Esophagus muscularis mucosa (tissue), 3 donors: ENCODE measurements at regions not wholly inside any gene's neighbourhood (a gene's known extent, or its start where the extent isn't known, plus 50 kb on each side); places are given as distances from the start of the nearest gene placed in this dataset.

Source experiments
- EP300 ChIP-seq: sonication (generic); formaldehyde crosslinking; IDR thresholded peaks from one replicate; pipeline ENCODE4 v1.6.1; 2017; ENCODE audit warnings: antibody characterized with exemption
- TF ChIP-seq, protein P1 (sequence below), 3 experiments: fragments of 200-600 bp in 2 of 3; fragments of 450-650 bp in 1 of 3; sonication (generic) in 2 of 3; IDR thresholded peaks; one replicate each; pipeline ENCODE4 v1.5.1; 2017 to 2019; ENCODE audit warnings: antibody characterized with exemption in 3 of 3, mild to moderate bottlenecking in 2 of 3, moderate library complexity in 1 of 3

DNA sequence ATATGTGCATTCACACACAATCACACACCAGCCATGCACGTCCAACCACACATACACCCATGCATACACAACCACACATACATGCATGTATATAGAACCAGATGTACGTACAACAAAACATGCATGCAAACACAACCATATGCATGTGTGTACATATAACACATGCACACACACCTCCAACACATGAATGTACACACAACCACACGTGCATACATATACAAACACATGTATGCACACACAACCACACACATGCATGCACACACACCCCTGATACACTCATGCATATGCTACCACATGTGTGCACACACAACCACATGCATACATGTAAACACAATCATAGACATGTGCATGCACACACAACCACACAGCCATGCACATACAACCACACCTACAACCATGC is 52.0 kb upstream of the SDK2 start:
- TF ChIP-seq, protein P1, sequence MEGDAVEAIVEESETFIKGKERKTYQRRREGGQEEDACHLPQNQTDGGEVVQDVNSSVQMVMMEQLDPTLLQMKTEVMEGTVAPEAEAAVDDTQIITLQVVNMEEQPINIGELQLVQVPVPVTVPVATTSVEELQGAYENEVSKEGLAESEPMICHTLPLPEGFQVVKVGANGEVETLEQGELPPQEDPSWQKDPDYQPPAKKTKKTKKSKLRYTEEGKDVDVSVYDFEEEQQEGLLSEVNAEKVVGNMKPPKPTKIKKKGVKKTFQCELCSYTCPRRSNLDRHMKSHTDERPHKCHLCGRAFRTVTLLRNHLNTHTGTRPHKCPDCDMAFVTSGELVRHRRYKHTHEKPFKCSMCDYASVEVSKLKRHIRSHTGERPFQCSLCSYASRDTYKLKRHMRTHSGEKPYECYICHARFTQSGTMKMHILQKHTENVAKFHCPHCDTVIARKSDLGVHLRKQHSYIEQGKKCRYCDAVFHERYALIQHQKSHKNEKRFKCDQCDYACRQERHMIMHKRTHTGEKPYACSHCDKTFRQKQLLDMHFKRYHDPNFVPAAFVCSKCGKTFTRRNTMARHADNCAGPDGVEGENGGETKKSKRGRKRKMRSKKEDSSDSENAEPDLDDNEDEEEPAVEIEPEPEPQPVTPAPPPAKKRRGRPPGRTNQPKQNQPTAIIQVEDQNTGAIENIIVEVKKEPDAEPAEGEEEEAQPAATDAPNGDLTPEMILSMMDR (IDR thresholded peaks at IDR 0.05), result no peak
- TF ChIP-seq EP300, result no peak
